Nephron (organoid): ENCODE measurements at regions not wholly inside any gene's neighbourhood (a gene's known extent, or its start where the extent isn't known, plus 50 kb on each side); places are given as distances from the start of the nearest gene placed in this dataset.

Source experiments
- H3K27ac Mint-ChIP-seq, 3 experiments: 2 replicates each; pipeline ENCODE4 v1.8.0; 2020; ENCODE audit warnings: mixed read lengths in 3 of 3, mild to moderate bottlenecking in 2 of 3, moderate library complexity in 1 of 3
- H3K27me3 Mint-ChIP-seq: 2 replicates; pipeline ENCODE4 v1.8.0; 2021; ENCODE audit warnings: low read depth, mild to moderate bottlenecking, moderate library complexity, mixed read lengths
- H3K36me3 Mint-ChIP-seq: 2 replicates; pipeline ENCODE4 v1.8.0; 2020; ENCODE audit warnings: low read depth, mixed read lengths
- H3K4me1 Mint-ChIP-seq: 2 replicates; pipeline ENCODE4 v1.8.0; 2020; ENCODE audit warnings: mixed read lengths
- H3K4me3 Mint-ChIP-seq, 3 experiments: 2 replicates each; pipeline ENCODE4 v1.8.0; 2020; ENCODE audit warnings: mild to moderate bottlenecking in 3 of 3, mixed read lengths in 3 of 3, moderate library complexity in 2 of 3
- H3K9me3 Mint-ChIP-seq: 2 replicates; pipeline ENCODE4 v1.8.0; 2020; ENCODE audit warnings: mixed read lengths
- CTCF ChIP-seq, 3 experiments: fragments of 200-600 bp; sonication (generic); IDR thresholded peaks; one replicate each; pipeline ENCODE4 v1.5.0; 2021; ENCODE audit warnings: antibody characterized with exemption in 3 of 3; ENCODE audit not compliant: unreplicated experiment in 3 of 3

DNA sequence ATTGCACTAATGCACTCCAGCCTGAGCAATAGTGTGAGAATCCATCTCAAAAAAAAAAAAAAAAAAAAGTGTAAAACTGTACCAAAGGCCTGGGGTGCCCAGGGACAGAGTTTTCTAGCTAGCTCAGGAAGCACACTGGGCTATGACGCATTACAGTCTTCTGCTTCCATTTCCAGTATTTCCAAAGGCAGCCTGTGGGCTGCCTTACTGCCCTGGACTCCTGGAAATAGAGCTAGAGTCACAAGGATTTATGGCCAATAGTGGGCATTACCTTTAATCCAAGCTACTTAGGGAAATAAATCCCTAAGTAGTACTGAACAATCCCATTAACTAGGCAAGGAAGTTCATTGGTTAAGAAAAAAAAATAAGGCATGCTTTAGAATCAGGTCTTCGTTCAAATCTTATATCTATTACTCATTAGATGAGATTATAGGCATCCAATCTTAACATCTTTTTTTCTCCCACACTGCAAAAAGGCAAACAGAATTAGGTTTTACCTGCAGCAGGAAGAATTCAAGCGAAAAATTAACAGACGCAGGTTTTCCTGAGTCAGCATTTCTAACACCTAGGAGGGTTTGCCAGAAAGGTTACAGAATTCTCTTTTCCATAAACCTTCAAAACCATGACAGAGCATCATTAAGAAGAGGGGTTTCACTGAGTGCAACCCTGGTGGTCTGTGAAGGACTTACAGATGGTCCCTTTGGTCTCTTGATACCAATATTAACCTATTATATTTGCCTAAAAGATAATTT lies 85.6 kb upstream of the CCDC112 start:
- peaks cover 16% of the 10 kb centered on the region for H3K4me1 Mint-ChIP-seq
- no peaks in the 10 kb centered on the region for H3K36me3 Mint-ChIP-seq
- H3K4me3 Mint-ChIP-seq, result no peak overlapping the region
- no peaks in the 10 kb centered on the region for H3K27me3 Mint-ChIP-seq
- H3K27ac Mint-ChIP-seq, result no peak overlapping the region
- no peak for TF ChIP-seq CTCF (IDR thresholded peaks at IDR 0.05; ENCODE audit: unreplicated experiment in 3 of 3)
- no peaks in the 10 kb centered on the region for H3K9me3 Mint-ChIP-seq

- H3K9me3 Mint-ChIP-seq, result no peaks in the 10 kb centered on the region
- H3K27ac Mint-ChIP-seq, result peak overlapping the region in 1 of 3 experiments; percentile 45
- no peak for TF ChIP-seq CTCF (IDR thresholded peaks at IDR 0.05; ENCODE audit: unreplicated experiment in 3 of 3)
- H3K27me3 Mint-ChIP-seq, result no peaks in the 10 kb centered on the region
- H3K36me3 Mint-ChIP-seq, result no peaks in the 10 kb centered on the region
- H3K4me1 Mint-ChIP-seq, result peaks cover 29% of the 10 kb centered on the region
- H3K4me3 Mint-ChIP-seq, result no peak overlapping the region
Measured at GRCh38 chr5:115379622-115380344, 83.3 kb upstream of the CCDC112 start.

DNA sequence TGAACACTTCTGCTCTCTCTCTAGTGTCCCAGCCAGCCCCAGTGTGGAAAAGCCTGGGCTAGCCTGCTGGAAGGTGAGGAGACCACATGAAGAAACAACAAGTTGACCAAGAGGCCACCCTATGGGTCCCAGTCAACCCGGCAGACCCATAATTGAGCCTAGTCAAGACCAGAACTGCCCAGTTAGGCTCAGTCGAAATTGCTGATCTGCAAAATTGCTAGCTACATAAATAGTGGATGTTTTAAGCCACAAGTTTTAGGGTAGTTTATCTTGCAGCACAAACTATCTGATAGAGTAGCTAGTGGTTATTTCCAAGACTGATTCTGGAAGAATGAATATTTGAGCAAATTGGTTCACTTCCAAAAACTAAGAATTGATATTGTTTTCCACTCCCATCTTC lies 82.3 kb upstream of the CCDC112 start:
- H3K9me3 Mint-ChIP-seq, result no peaks in the 10 kb centered on the region
- H3K4me3 Mint-ChIP-seq, result no peak overlapping the region
- peaks cover 5% of the 10 kb centered on the region for H3K27me3 Mint-ChIP-seq
- H3K4me1 Mint-ChIP-seq, result peaks cover 29% of the 10 kb centered on the region
- no peak for TF ChIP-seq CTCF (IDR thresholded peaks at IDR 0.05; ENCODE audit: unreplicated experiment in 3 of 3)
- no peak overlapping the region for H3K27ac Mint-ChIP-seq
- no peaks in the 10 kb centered on the region for H3K36me3 Mint-ChIP-seq

DNA sequence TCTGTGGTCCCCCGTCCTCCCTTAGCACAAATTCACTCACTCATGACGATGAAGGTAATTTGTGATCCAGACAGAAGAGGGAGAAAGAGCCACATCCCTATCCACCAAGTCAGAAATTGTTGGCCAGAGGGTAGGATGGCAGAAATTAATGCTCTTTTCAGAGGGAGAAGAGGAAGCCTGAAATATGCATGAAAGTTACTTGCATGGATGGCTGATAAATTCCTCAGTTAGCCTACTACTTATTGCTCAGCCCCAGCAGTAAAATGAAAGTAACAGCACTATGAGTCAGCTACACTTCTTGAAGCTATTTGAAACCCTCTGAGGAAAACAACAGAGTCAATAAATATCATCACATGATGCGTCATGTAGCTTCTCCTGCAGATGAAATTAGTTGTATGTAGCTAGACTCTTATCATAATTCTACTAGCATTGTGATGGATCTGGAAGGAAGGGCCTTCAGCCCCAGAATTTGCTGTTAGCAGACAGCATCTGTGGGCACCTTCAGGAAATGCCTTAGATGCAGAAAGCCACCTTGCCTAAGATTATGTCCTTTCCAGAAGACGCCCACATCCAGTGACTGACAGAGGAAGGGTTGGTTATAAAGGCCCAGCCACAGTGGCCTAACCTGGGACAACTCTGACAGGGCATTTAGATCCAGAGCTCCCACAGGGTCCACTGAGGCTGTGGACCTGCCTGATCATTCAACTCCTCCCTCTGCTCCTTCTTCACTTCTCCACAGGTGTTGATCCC lies 81.2 kb upstream of the CCDC112 start:
- TF ChIP-seq CTCF (IDR thresholded peaks at IDR 0.05; ENCODE audit: unreplicated experiment in 3 of 3), result no peak
- peak overlapping the region in 2 of 3 experiments; percentile 20 to 35 for H3K27ac Mint-ChIP-seq
- H3K4me3 Mint-ChIP-seq, result no peak overlapping the region
- H3K4me1 Mint-ChIP-seq, result peaks cover 29% of the 10 kb centered on the region
- no peaks in the 10 kb centered on the region for H3K9me3 Mint-ChIP-seq
- no peaks in the 10 kb centered on the region for H3K36me3 Mint-ChIP-seq
- peaks cover 5% of the 10 kb centered on the region for H3K27me3 Mint-ChIP-seq

DNA sequence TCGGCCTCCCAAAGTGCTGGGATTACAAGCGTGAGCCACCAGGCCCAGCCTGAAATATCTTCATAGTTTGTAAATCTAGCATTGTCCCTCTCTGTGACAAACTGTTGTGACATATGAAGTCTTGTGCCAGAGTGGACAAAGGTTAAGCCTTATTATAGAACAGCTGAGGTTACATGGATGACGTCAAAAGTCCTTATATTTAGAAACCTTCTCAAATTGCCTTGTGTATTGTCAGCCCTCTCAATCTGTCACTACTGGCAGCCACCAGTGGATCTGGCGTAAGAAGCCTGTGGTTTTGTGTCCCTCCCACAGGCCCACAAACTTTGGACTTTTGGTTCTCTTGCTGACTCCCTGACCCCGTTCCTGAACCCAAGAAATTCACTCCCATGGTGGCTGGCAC lies 79.4 kb upstream of the CCDC112 start:
- H3K9me3 Mint-ChIP-seq, result no peaks in the 10 kb centered on the region
- H3K27me3 Mint-ChIP-seq, result peaks cover 5% of the 10 kb centered on the region
- no peak overlapping the region for H3K4me3 Mint-ChIP-seq
- peaks cover 29% of the 10 kb centered on the region for H3K4me1 Mint-ChIP-seq
- H3K27ac Mint-ChIP-seq, result peak overlapping the region in 2 of 3 experiments; percentile 33 to 52
- no peak for TF ChIP-seq CTCF (IDR thresholded peaks at IDR 0.05; ENCODE audit: unreplicated experiment in 3 of 3)
- no peaks in the 10 kb centered on the region for H3K36me3 Mint-ChIP-seq
